Retina (tissue), 1 donor: ENCODE measurements at regions not wholly inside any gene's neighbourhood (a gene's known extent, or its start where the extent isn't known, plus 50 kb on each side); places are given as distances from the start of the nearest gene placed in this dataset.

ENCODE experiments used
- DNase-seq: peaks from one replicate; pipeline ENCODE4 v3.0.0-alpha.2; 2016

DNA sequence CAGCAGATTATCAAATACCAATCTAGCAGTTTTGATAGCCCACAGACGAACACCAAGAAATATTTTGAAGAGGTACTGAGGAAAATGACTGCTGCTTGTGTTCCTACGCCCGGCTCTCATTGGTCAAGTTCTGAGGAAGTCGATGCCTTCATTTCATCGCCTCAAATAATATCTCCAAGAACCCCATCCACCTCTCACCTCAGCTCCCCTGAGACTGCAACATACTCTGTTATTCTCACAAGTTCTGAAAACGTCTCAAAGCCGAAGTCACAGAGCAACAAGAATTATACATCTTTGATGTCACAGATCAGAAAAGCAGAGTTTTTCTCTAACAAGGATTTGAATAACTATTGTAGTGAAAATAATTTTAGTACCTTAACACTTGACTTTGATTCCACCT lies 55.5 kb upstream of the BCAT1 start:
- no peak for DNase-seq

DNA sequence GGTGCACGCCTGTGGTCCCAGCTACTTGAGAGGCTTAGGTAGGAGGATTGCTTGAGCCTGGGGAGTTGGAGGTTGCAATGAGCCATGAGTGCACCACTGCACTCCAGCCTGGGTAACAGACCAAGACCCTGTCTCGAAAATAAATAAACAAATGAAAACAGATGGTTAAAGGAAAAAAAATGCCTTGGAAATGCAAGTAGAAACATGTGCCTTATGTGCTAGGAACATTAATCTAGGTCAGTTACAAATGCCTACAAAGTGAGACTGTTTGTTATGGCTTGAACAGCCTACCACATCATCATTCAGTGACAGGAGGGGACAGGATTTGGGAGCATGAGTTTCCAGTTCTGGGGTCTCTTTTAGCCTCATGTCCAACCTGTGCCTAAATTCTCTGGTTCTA lies 52.4 kb upstream of the BCAT1 start:
- no peak for DNase-seq
